ENCODE measurements at regions not wholly inside any gene's neighbourhood (a gene's known extent, or its start where the extent isn't known, plus 50 kb on each side); places are given as distances from the start of the nearest gene placed in this dataset.

DNA sequence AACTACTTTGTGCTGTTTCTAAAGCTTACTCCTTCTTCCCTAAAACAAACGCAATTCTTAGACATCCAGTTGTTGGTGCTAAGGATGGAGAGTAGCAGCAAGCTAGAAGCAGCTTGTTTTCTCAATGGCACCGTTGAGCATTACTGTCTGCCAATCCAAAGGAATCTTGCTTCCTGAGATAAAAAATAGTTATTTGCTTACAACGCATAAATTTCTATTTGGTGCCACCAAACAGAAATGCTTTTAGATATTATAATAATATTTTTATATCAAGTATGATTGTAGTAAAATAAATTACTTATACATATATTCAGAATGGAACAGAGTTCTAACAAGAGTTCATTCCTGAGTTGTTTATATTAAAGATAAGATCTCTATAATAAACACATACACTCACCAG, 434.7 kb downstream of the CPS1 start:
- Histone ChIP-seq H3K27ac (ENCODE audit: low read length) (no peak overlapping the region), H3K9me2 (replicated peaks; ENCODE audit: insufficient read depth, low read length) (no peaks in the 10 kb centered on the region)

DNA sequence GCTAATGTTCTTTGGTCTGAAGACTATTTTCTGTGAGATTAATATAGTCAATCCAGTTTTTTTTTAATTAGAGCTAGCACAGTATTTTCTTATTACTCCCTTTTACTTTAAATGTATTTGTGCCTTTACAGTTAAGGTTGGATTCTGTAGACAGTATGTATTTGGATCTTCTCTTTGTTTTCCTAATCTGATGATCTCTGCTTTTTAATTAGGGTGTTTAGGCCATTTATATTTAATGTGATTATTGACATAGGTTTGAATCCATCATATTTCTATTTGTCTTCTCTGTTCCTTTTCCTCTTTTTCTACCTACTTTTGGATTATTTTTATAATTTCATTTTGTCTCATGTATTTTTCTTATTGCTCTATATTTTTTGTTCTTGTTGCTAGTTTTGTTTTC, 437.7 kb downstream of the CPS1 start:
- Histone ChIP-seq H3K9me2 (replicated peaks; ENCODE audit: insufficient read depth, low read length) (no peaks in the 10 kb centered on the region), H4K20me1 (ENCODE audit: insufficient read depth, low read length) (no peaks in the 10 kb centered on the region), H3K4me1 (ENCODE audit: low read length) (no peaks in the 10 kb centered on the region), H3K9ac (ENCODE audit: low read length) (no peak overlapping the region), H3K79me2 (ENCODE audit: low read length) (no peaks in the 10 kb centered on the region), H3K27ac (ENCODE audit: low read length) (no peak overlapping the region), H3F3A (ENCODE audit: insufficient read depth, low read length) (no peaks in the 10 kb centered on the region), H3K27me3 (replicated peaks; ENCODE audit: insufficient read depth, low read length) (no peaks in the 10 kb centered on the region), H3K4me3 (ENCODE audit: low read length) (no peak overlapping the region), H3K9me3 (replicated peaks; ENCODE audit: insufficient read depth, low read length) (no peaks in the 10 kb centered on the region), H3K36me3 (replicated peaks; ENCODE audit: insufficient read depth, low read length) (no peaks in the 10 kb centered on the region), H2AFZ (ENCODE audit: low read length) (no peak overlapping the region), H3K4me2 (ENCODE audit: low read depth, low read length) (no peak overlapping the region)
- TF ChIP-seq EZH2 (optimal IDR thresholded peaks at IDR 0.05; ENCODE audit: low read depth, low read length) (no peak), EZH2phosphoT487 (IDR thresholded peaks at IDR 0.05; ENCODE audit: low read length) (no peak)
- TF ChIP-seq, protein P1, sequence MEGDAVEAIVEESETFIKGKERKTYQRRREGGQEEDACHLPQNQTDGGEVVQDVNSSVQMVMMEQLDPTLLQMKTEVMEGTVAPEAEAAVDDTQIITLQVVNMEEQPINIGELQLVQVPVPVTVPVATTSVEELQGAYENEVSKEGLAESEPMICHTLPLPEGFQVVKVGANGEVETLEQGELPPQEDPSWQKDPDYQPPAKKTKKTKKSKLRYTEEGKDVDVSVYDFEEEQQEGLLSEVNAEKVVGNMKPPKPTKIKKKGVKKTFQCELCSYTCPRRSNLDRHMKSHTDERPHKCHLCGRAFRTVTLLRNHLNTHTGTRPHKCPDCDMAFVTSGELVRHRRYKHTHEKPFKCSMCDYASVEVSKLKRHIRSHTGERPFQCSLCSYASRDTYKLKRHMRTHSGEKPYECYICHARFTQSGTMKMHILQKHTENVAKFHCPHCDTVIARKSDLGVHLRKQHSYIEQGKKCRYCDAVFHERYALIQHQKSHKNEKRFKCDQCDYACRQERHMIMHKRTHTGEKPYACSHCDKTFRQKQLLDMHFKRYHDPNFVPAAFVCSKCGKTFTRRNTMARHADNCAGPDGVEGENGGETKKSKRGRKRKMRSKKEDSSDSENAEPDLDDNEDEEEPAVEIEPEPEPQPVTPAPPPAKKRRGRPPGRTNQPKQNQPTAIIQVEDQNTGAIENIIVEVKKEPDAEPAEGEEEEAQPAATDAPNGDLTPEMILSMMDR (IDR thresholded peaks at IDR 0.05; ENCODE audit: low read length), result no peak
- no peak for DNase-seq

More for the DNA sequence above, 434.7 kb downstream of the CPS1 start:
- Histone ChIP-seq H2AFZ (ENCODE audit: low read length) (no peak overlapping the region), H3K9me3 (replicated peaks; ENCODE audit: insufficient read depth, low read length) (no peaks in the 10 kb centered on the region), H3K27me3 (replicated peaks; ENCODE audit: insufficient read depth, low read length) (no peaks in the 10 kb centered on the region), H3F3A (ENCODE audit: insufficient read depth, low read length) (no peaks in the 10 kb centered on the region), H3K4me3 (ENCODE audit: low read length) (no peak overlapping the region), H3K4me1 (ENCODE audit: low read length) (no peaks in the 10 kb centered on the region), H3K36me3 (replicated peaks; ENCODE audit: insufficient read depth, low read length) (no peaks in the 10 kb centered on the region), H3K79me2 (ENCODE audit: low read length) (no peaks in the 10 kb centered on the region), H4K20me1 (ENCODE audit: insufficient read depth, low read length) (no peaks in the 10 kb centered on the region), H3K9ac (ENCODE audit: low read length) (no peak overlapping the region), H3K4me2 (ENCODE audit: low read depth, low read length) (no peak overlapping the region)
- no peak for DNase-seq
- TF ChIP-seq EZH2phosphoT487 (IDR thresholded peaks at IDR 0.05; ENCODE audit: low read length) (no peak), EZH2 (optimal IDR thresholded peaks at IDR 0.05; ENCODE audit: low read depth, low read length) (no peak)
- TF ChIP-seq, protein P1 (IDR thresholded peaks at IDR 0.05; ENCODE audit: low read length), result no peak

DNA sequence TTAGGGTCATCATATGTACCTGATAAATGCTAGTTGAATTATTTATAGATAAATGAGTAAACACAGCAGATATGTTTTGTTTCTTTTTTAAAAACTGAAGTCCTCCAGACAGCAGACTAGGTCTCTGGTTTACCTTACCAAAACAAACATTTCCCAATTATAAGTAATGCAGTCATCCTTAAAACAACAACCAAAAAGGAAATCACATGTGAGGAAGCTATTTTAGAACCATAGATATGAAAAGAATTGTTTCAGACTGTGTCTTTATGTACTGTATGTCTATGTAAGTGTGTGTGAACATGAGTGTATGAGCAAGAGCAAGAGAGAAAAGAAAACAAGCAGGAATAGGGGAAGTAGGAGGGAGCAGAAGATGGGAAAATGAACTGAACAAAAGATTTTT, 441.0 kb downstream of the CPS1 start:
- H4K20me1 ChIP-seq (ENCODE audit: insufficient read depth, low read length), result no peaks in the 10 kb centered on the region
- H3K4me2 ChIP-seq (ENCODE audit: low read depth, low read length), result no peak overlapping the region
- H3F3A ChIP-seq (ENCODE audit: insufficient read depth, low read length), result no peaks in the 10 kb centered on the region
- no peak overlapping the region for H3K27ac ChIP-seq (ENCODE audit: low read length)
- no peaks in the 10 kb centered on the region for H3K27me3 ChIP-seq (replicated peaks; ENCODE audit: insufficient read depth, low read length)
- no peaks in the 10 kb centered on the region for H3K9me2 ChIP-seq (replicated peaks; ENCODE audit: insufficient read depth, low read length)
- no peak for DNase-seq
- no peaks in the 10 kb centered on the region for H3K4me1 ChIP-seq (ENCODE audit: low read length)
- no peaks in the 10 kb centered on the region for H3K9me3 ChIP-seq (replicated peaks; ENCODE audit: insufficient read depth, low read length)
- no peak overlapping the region for H3K4me3 ChIP-seq (ENCODE audit: low read length)
- H3K36me3 ChIP-seq (replicated peaks; ENCODE audit: insufficient read depth, low read length), result no peaks in the 10 kb centered on the region
- no peak overlapping the region for H3K9ac ChIP-seq (ENCODE audit: low read length)
- no peaks in the 10 kb centered on the region for H3K79me2 ChIP-seq (ENCODE audit: low read length)
- TF ChIP-seq, protein P1 (IDR thresholded peaks at IDR 0.05; ENCODE audit: low read length), result no peak
- no peak for TF ChIP-seq EZH2 (optimal IDR thresholded peaks at IDR 0.05; ENCODE audit: low read depth, low read length)
- TF ChIP-seq EZH2phosphoT487 (IDR thresholded peaks at IDR 0.05; ENCODE audit: low read length), result no peak
- H2AFZ ChIP-seq (ENCODE audit: low read length), result no peak overlapping the region
